ENCODE measurements at regions not wholly inside any gene's neighbourhood (a gene's known extent, or its start where the extent isn't known, plus 50 kb on each side); places are given as distances from the start of the nearest gene placed in this dataset.

DNA sequence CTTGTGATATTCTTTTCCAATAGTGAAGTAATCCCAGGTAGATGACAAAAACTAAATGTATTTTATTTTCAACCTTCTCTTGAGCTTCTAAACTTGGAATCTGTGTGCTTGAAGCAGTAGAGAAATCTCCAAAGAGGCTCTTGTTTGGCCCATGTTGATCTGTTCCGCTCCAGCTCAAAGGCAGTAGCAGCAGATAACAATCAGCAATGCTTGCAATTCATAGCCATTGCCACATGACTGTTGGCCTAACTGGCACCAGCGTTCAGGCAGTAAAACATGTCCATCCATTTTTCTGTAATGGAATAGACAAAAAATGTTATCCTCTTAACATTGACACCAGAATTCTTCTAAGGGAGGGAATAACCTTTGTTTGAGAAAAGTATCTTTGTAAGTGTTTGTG is 270.7 kb upstream of the MSX2 start:
- no peak for TF ChIP-seq CTCF (IDR thresholded peaks at IDR 0.05)
- DNase-seq (ENCODE audit: low spot score), result no peak
- ATAC-seq (ENCODE audit: low FRiP score), result no peak

DNA sequence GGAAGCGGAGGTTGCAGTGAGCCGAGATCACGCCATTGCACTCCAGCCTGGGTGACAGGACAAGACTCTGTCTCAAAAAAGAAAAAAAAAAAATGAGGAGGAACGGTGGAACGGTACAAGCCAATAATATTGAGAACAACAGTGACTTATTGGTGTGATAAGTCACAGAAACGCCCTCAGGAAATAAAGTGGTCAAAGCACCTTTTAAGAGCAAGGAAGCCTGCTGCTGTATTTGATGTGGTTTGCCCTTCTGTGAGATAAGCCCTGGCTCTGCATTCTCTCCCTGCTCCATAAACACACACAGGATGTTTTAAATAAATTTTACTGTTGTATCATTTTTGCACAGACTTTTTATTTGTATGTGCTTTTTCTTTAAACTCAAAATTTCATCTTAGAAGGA is 269.9 kb upstream of the MSX2 start:
- no peak for DNase-seq (ENCODE audit: low spot score)
- no peak for TF ChIP-seq CTCF (IDR thresholded peaks at IDR 0.05)
- ATAC-seq (ENCODE audit: low FRiP score), result no peak

DNA sequence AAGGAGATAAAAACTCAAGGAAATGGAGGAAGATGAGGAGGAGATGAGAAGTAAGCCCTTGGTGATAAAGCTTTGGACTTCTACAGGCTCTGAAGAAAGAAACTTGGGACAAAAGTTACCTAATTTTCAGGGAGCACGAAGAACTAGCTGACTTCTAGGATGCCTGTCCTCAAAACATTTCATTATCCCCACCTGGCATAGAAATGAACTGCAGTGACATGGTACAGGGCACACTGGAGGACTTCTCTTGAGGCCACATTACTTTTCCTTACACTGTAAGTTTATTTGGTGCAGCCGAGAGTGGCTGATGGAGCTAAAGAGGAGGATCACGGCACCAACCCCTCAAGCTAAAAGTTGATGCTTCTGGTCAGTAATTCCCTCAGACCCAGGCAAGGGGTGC is 269.5 kb upstream of the MSX2 start:
- no peak for DNase-seq (ENCODE audit: low spot score)
- no peak for ATAC-seq (ENCODE audit: low FRiP score)
- no peak for TF ChIP-seq CTCF (IDR thresholded peaks at IDR 0.05)

DNA sequence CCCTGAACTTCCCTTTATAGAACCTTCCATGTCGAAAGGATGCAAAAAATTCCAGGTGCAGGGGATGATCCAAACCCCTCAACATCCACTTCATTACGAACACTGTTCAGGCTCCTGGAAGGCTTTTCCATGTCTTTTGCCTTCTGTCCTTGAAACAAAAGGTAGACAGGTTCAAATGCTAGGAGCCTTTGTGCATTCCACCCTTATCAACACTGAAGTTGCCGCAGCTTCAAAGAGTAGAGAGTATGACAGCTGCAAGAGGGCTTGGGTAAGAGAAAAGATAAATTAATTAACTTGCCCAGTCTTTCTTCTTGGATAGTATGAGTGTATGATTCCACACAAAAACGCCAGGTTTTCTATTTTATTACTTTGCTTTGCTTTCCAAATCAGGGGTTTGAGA is 269.1 kb upstream of the MSX2 start:
- no peak for DNase-seq (ENCODE audit: low spot score)
- TF ChIP-seq CTCF (IDR thresholded peaks at IDR 0.05), result no peak
- ATAC-seq (ENCODE audit: low FRiP score), result no peak

GRCh38 chr5:174457141-174457678 is 267.2 kb upstream of the MSX2 start:
- TF ChIP-seq CTCF (IDR thresholded peaks at IDR 0.05), result no peak
- DNase-seq (ENCODE audit: low spot score), result no peak
- no peak for ATAC-seq (ENCODE audit: low FRiP score)

- TF ChIP-seq CTCF (IDR thresholded peaks at IDR 0.05), result no peak
- no peak for ATAC-seq (ENCODE audit: low FRiP score)
- DNase-seq (ENCODE audit: low spot score), result no peak
Observed at GRCh38 chr5:174459071-174459702, 265.2 kb upstream of the MSX2 start.

DNA sequence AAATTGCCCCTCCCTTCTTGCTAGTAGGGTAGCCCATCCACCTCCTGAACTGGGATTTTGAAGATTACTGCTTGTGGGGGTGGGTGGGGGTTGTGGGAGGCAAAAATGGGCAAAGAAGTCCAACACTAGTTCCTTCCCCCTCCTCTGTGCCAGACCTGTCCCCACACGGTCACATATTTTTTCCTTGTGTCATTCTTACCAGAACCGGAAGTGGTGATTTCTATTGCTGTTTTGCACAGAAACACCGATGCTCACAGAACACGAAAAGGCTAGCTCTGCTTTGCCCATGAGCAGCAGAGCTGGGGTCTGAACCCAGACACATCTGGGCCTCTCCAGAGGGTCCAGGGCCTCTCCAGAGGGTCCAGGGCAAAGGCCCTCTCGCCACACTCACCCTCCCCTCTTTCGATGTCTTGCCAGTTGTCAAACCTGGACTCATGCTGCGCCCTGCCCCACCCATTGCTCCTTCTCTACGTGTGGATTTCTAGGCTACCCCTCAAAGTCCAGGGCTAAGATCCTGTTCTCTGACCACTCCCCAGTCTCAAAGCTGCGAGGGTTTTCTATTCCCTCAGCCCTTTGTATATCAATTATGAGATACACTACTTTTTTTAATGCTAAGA is 264.4 kb upstream of the MSX2 start:
- no peak for TF ChIP-seq CTCF (IDR thresholded peaks at IDR 0.05)
- ATAC-seq (ENCODE audit: low FRiP score) (no peak), DNase-seq (ENCODE audit: low spot score) (no peak)
